Uterus (tissue), 2 donors: ENCODE measurements at regions not wholly inside any gene's neighbourhood (a gene's known extent, or its start where the extent isn't known, plus 50 kb on each side); places are given as distances from the start of the nearest gene placed in this dataset.

Source experiments
- CTCF ChIP-seq, 4 experiments: fragments of 200-600 bp in 2 of 4; fragments of 450-650 bp in 2 of 4; sonication (generic) in 2 of 4; IDR thresholded peaks; one replicate each; pipeline ENCODE4 v1.5.1; 2016 to 2019; ENCODE audit warnings: antibody characterized with exemption in 4 of 4, mild to moderate bottlenecking in 2 of 4, moderate library complexity in 1 of 4
- POLR2A ChIP-seq, 2 donors: fragments of 450-650 bp; IDR thresholded peaks; one replicate each; pipeline ENCODE4 v1.6.1; 2016; ENCODE audit warnings: antibody characterized with exemption in 2 of 2, mild to moderate bottlenecking in 1 of 2, moderate library complexity in 1 of 2

GRCh38 chr15:97237160-97237559, 723.3 kb upstream of the ARRDC4 start:
- TF ChIP-seq CTCF (IDR thresholded peaks at IDR 0.05) = no peak
- no peak for TF ChIP-seq POLR2A (IDR thresholded peaks at IDR 0.05)
